ENCODE measurements at regions not wholly inside any gene's neighbourhood (a gene's known extent, or its start where the extent isn't known, plus 50 kb on each side); places are given as distances from the start of the nearest gene placed in this dataset.
"Not testable (repeated sequence)": the region's sequence is repeated elsewhere in the genome, so short reads cannot be mapped to it uniquely, and the experiment has no call there.

DNA sequence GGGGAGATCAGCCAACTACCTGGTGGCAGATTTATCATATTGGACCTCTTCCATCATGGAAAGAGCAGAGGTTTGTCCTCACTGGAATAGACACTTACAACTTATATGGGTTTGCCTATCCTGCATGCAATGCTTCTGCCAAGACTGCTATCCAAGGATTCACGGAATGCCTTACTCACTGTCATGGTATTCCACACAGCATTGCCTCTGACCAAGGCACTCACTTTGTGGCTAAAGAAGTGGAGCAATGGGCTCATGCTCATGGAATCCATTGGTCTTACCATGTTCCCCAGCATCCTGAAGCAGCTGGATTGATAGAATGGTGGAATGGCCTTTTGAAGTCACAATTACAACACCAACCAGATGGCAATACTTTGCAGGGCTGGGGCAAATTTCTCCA is 163.1 kb upstream of the COL11A1 start:
- TF ChIP-seq POLR2A (IDR thresholded peaks at IDR 0.05) = not testable (repeated sequence)
- TF ChIP-seq, protein P1, sequence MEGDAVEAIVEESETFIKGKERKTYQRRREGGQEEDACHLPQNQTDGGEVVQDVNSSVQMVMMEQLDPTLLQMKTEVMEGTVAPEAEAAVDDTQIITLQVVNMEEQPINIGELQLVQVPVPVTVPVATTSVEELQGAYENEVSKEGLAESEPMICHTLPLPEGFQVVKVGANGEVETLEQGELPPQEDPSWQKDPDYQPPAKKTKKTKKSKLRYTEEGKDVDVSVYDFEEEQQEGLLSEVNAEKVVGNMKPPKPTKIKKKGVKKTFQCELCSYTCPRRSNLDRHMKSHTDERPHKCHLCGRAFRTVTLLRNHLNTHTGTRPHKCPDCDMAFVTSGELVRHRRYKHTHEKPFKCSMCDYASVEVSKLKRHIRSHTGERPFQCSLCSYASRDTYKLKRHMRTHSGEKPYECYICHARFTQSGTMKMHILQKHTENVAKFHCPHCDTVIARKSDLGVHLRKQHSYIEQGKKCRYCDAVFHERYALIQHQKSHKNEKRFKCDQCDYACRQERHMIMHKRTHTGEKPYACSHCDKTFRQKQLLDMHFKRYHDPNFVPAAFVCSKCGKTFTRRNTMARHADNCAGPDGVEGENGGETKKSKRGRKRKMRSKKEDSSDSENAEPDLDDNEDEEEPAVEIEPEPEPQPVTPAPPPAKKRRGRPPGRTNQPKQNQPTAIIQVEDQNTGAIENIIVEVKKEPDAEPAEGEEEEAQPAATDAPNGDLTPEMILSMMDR (IDR thresholded peaks at IDR 0.05) = not testable (repeated sequence)

Measured in sigmoid colon (tissue), 3 donors.